HCT116 (cell line): ENCODE measurements at regions not wholly inside any gene's neighbourhood (a gene's known extent, or its start where the extent isn't known, plus 50 kb on each side); places are given as distances from the start of the nearest gene placed in this dataset.

Source experiments
- ATF3 ChIP-seq: IDR thresholded peaks from 2 replicates; pipeline ENCODE4 v1.6.1; 2012
- CTCF ChIP-seq, 3 experiments: fragments of 200-600 bp in 1 of 3; sonication (generic) in 1 of 3; IDR thresholded peaks in 2 of 3; conservative IDR thresholded peaks in 1 of 3; 2 replicates each; pipeline ENCODE4 v1.5.1; 2012 to 2017; ENCODE audit warnings: low read depth in 2 of 3, low read length in 2 of 3, antibody characterized with exemption in 1 of 3, borderline replicate concordance in 1 of 3, control low read depth in 1 of 3, mild to moderate bottlenecking in 1 of 3, mixed read lengths in 1 of 3, mixed run types in 1 of 3, moderate library complexity in 1 of 3; ENCODE audit not compliant: insufficient read depth in 1 of 3
- POLR2A ChIP-seq: IDR thresholded peaks from 2 replicates; pipeline ENCODE4 v1.7.0; 2011; ENCODE audit warnings: borderline replicate concordance; ENCODE audit not compliant: insufficient read depth, insufficient read length; ENCODE audit errors: extremely low read depth
- POLR2AphosphoS5 ChIP-seq: IDR thresholded peaks from 2 replicates; pipeline ENCODE4 v1.6.1; 2011; ENCODE audit warnings: mild to moderate bottlenecking, low read depth, low read length, moderate library complexity
- SIN3A ChIP-seq: IDR thresholded peaks from 2 replicates; pipeline ENCODE4 v1.6.1; 2012; ENCODE audit warnings: low read depth
- ZFX ChIP-seq: fragments of 450-650 bp; IDR thresholded peaks from 2 replicates; pipeline ENCODE4 v1.6.1; 2017
- ZNF274 ChIP-seq: fragments of 200-500 bp; sonication (Bioruptor generic); IDR thresholded peaks from 2 replicates; pipeline ENCODE4 v1.6.1; 2014; ENCODE audit warnings: mild to moderate bottlenecking, low read depth, low read length, inconsistent platforms

GRCh38 chr12:84554199-84554723 lies 358.3 kb downstream of the SLC6A15 start:
- no peak for TF ChIP-seq POLR2AphosphoS5
- no peak for TF ChIP-seq ZFX
- TF ChIP-seq CTCF (IDR thresholded peaks at IDR 0.05 in 2 of 3, conservative IDR thresholded peaks at IDR 0.05 in 1 of 3; ENCODE audit: borderline replicate concordance in 1 of 3, insufficient read depth in 1 of 3, low read depth in 2 of 3, low read length in 2 of 3), result no peak
- TF ChIP-seq POLR2A, result no peak
- TF ChIP-seq ZNF274, result no peak
- TF ChIP-seq SIN3A, result no peak
- TF ChIP-seq ATF3, result no peak
